DOHH2 (cell line): ENCODE measurements at regions not wholly inside any gene's neighbourhood (a gene's known extent, or its start where the extent isn't known, plus 50 kb on each side); places are given as distances from the start of the nearest gene placed in this dataset.

ENCODE experiments used
- CTCF ChIP-seq: fragments of 200-600 bp; sonication (generic); IDR thresholded peaks from one replicate; pipeline ENCODE4 v1.5.1; 2014; ENCODE audit warnings: antibody characterized with exemption, mild to moderate bottlenecking, low read depth, low read length; ENCODE audit not compliant: poor library complexity, severe bottlenecking
- EZH2phosphoT487 ChIP-seq: fragments of 200-600 bp; sonication (generic); IDR thresholded peaks from 2 replicates; pipeline ENCODE4 v1.6.1; 2017; ENCODE audit warnings: borderline replicate concordance, mild to moderate bottlenecking, antibody characterized with exemption, low read length, moderate library complexity, mixed read lengths

- TF ChIP-seq CTCF (no peak), EZH2phosphoT487 (no peak)
Observed at GRCh38 chr21:16407403-16408240, 677.8 kb downstream of the USP25 start.
